Sigmoid colon (tissue), 6 donors: ENCODE measurements at regions not wholly inside any gene's neighbourhood (a gene's known extent, or its start where the extent isn't known, plus 50 kb on each side); places are given as distances from the start of the nearest gene placed in this dataset.

Experiments
- DNase-seq: peaks from one replicate; pipeline ENCODE4 v3.0.0-alpha.2; 2019
- H3K27ac ChIP-seq, 4 donors: fragments of 200-600 bp; sonication (generic); one replicate each; pipeline ENCODE4 v1.5.1; 2016 to 2019; ENCODE audit warnings: mild to moderate bottlenecking in 1 of 4
- H3K27me3 ChIP-seq, 3 donors: fragments of 200-600 bp; sonication (generic); one replicate each; pipeline ENCODE4 v1.5.1; 2019; ENCODE audit warnings: mild to moderate bottlenecking in 1 of 3
- H3K36me3 ChIP-seq, 4 donors: fragments of 200-600 bp; sonication (generic); one replicate each; pipeline ENCODE4 v1.5.1; 2016 to 2019
- H3K4me1 ChIP-seq, 4 donors: fragments of 200-600 bp; sonication (generic); one replicate each; pipeline ENCODE4 v1.5.1; 2017 to 2019
- H3K4me3 ChIP-seq, 4 donors: fragments of 200-600 bp; sonication (generic); one replicate each; pipeline ENCODE4 v1.5.1; 2017 to 2019; ENCODE audit warnings: mild to moderate bottlenecking in 2 of 4, moderate library complexity in 1 of 4
- H3K9me3 ChIP-seq, 4 donors: fragments of 200-600 bp in 3 of 4; sonication (generic) in 3 of 4; one replicate each; pipeline versions ENCODE4 v1.5.1 to v1.6.1; 2013 to 2019
- CTCF ChIP-seq, 4 experiments: fragments of 450-650 bp in 3 of 4; fragments of 200-600 bp in 1 of 4; IDR thresholded peaks; one replicate each; pipeline ENCODE4 v1.5.1; 2016 to 2019; ENCODE audit warnings: antibody characterized with exemption in 4 of 4, mild to moderate bottlenecking in 3 of 4, moderate library complexity in 2 of 4
- EP300 ChIP-seq, 4 donors: sonication (generic); formaldehyde crosslinking; IDR thresholded peaks; one replicate each; pipeline ENCODE4 v1.6.1; 2017; ENCODE audit warnings: antibody characterized with exemption in 4 of 4
- POLR2A ChIP-seq, 2 donors: fragments of 450-650 bp; IDR thresholded peaks; one replicate each; pipeline ENCODE4 v1.6.1; 2016; ENCODE audit warnings: antibody characterized with exemption in 2 of 2, mild to moderate bottlenecking in 2 of 2, moderate library complexity in 2 of 2
- POLR2AphosphoS5 ChIP-seq, 4 donors: sonication (generic); formaldehyde crosslinking; IDR thresholded peaks; one replicate each; pipeline ENCODE4 v1.6.1; 2017; ENCODE audit warnings: antibody characterized with exemption in 4 of 4
- WGBS, 2 donors: extraction: QIAGEN DNeasy Blood & Tissue Kit; methylation state at CpG; one replicate each; pipeline ENCODE4 v1.1.7; 2013; 5-methylcytosine and 5-hydroxymethylcytosine counted together
- intact Hi-C: fragments of 100-400 bp; cut with DNase I; formaldehyde crosslinking; loops from one replicate; pipeline ENCODE4 v1.15.1; 2023
- donor health status: healthy with polysubstance abuse.
- donor health status: healthy.

- no peaks in the 10 kb centered on the region for H3K9me3 ChIP-seq
- H3K4me3 ChIP-seq: no peak overlapping the region
- intact Hi-C loops: no loop called here
- H3K27ac ChIP-seq: no peak overlapping the region
- no peaks in the 10 kb centered on the region for H3K36me3 ChIP-seq
- H3K4me1 ChIP-seq: no peaks in the 10 kb centered on the region
- 60 to 64% methylated on average over 11 of the region's 11 CpGs for WGBS, 2 donors
- DNase-seq: no peak
- peaks cover 0 to 19% (median 0%) of the 10 kb centered on the region in 3 donors for H3K27me3 ChIP-seq
- no peak for TF ChIP-seq EP300 (IDR thresholded peaks at IDR 0.05)
- TF ChIP-seq POLR2A (IDR thresholded peaks at IDR 0.05): no peak
- TF ChIP-seq CTCF (IDR thresholded peaks at IDR 0.05): no peak
- no peak for TF ChIP-seq POLR2AphosphoS5 (IDR thresholded peaks at IDR 0.05)
Observed at GRCh38 chr12:130226126-130226525, 63.9 kb downstream of the FZD10 start.

- TF ChIP-seq POLR2AphosphoS5 (IDR thresholded peaks at IDR 0.05) (no peak), EP300 (IDR thresholded peaks at IDR 0.05) (no peak), CTCF (IDR thresholded peaks at IDR 0.05) (no peak), POLR2A (IDR thresholded peaks at IDR 0.05) (no peak)
- DNase-seq: no peak
- Histone ChIP-seq H3K27ac (no peak overlapping the region), H3K4me3 (no peak overlapping the region), H3K4me1 (no peaks in the 10 kb centered on the region), H3K9me3 (no peaks in the 10 kb centered on the region), H3K27me3 (peaks cover 0 to 19% (median 0%) of the 10 kb centered on the region in 3 donors), H3K36me3 (no peaks in the 10 kb centered on the region)
- 89% methylated on average over 13 of the region's 13 CpGs for WGBS, 2 donors
- intact Hi-C loops: no loop called here
Observed at GRCh38 chr12:130226771-130227170, 64.5 kb downstream of the FZD10 start.

- 69% methylated on average over 4 of the region's 4 CpGs for WGBS, 2 donors
- Histone ChIP-seq H3K36me3 (no peaks in the 10 kb centered on the region), H3K27me3 (peaks cover 0 to 12% (median 0%) of the 10 kb centered on the region in 3 donors), H3K9me3 (no peaks in the 10 kb centered on the region), H3K27ac (no peak overlapping the region), H3K4me3 (no peak overlapping the region), H3K4me1 (no peaks in the 10 kb centered on the region)
- intact Hi-C loops: no loop called here
- TF ChIP-seq POLR2A (IDR thresholded peaks at IDR 0.05): no peak
- no peak for TF ChIP-seq POLR2AphosphoS5 (IDR thresholded peaks at IDR 0.05)
- TF ChIP-seq EP300 (IDR thresholded peaks at IDR 0.05): no peak
- TF ChIP-seq CTCF (IDR thresholded peaks at IDR 0.05): no peak
- DNase-seq: no peak
Observed at GRCh38 chr12:130227641-130228040, 65.4 kb downstream of the FZD10 start.

GRCh38 chr12:130236446-130236845, 74.2 kb downstream of the FZD10 start:
- WGBS, 2 donors: 72 to 82% methylated on average over 9 of the region's 9 CpGs
- peaks cover 0 to 5% (median 0%) of the 10 kb centered on the region in 3 donors for H3K27me3 ChIP-seq
- H3K4me1 ChIP-seq: no peaks in the 10 kb centered on the region
- intact Hi-C loops: no loop called here
- no peak overlapping the region for H3K27ac ChIP-seq
- H3K9me3 ChIP-seq: peaks cover 0 to 4% (median 0%) of the 10 kb centered on the region in 4 donors
- TF ChIP-seq EP300 (IDR thresholded peaks at IDR 0.05): no peak
- no peak for TF ChIP-seq POLR2A (IDR thresholded peaks at IDR 0.05)
- no peak for TF ChIP-seq CTCF (IDR thresholded peaks at IDR 0.05)
- TF ChIP-seq POLR2AphosphoS5 (IDR thresholded peaks at IDR 0.05): no peak
- no peaks in the 10 kb centered on the region for H3K36me3 ChIP-seq
- H3K4me3 ChIP-seq: no peak overlapping the region
- DNase-seq: no peak
